IPS-18a (cell line): ENCODE measurements at regions not wholly inside any gene's neighbourhood (a gene's known extent, or its start where the extent isn't known, plus 50 kb on each side); places are given as distances from the start of the nearest gene placed in this dataset.

Source experiments
- H3K27ac ChIP-seq: one replicate; pipeline ENCODE4 v1.5.1; 2013; ENCODE audit warnings: low read length
- H3K27me3 ChIP-seq: one replicate; pipeline ENCODE4 v1.6.1; 2013; ENCODE audit warnings: mild to moderate bottlenecking, low read length; ENCODE audit not compliant: control insufficient read depth, insufficient read depth
- H3K36me3 ChIP-seq: one replicate; pipeline ENCODE4 v1.6.1; 2013; ENCODE audit warnings: low read depth, low read length; ENCODE audit not compliant: control insufficient read depth
- H3K4me1 ChIP-seq: one replicate; pipeline ENCODE4 v1.6.1; 2013; ENCODE audit warnings: low read depth, low read length; ENCODE audit not compliant: control insufficient read depth
- H3K4me3 ChIP-seq: one replicate; pipeline ENCODE4 v1.5.1; 2013; ENCODE audit warnings: low read length
- H3K9ac ChIP-seq: one replicate; pipeline ENCODE4 v1.6.1; 2013; ENCODE audit warnings: mild to moderate bottlenecking, low read length, moderate library complexity
- H3K9me3 ChIP-seq: one replicate; pipeline ENCODE4 v1.6.1; 2013; ENCODE audit warnings: low read depth, low read length; ENCODE audit not compliant: control insufficient read depth

DNA sequence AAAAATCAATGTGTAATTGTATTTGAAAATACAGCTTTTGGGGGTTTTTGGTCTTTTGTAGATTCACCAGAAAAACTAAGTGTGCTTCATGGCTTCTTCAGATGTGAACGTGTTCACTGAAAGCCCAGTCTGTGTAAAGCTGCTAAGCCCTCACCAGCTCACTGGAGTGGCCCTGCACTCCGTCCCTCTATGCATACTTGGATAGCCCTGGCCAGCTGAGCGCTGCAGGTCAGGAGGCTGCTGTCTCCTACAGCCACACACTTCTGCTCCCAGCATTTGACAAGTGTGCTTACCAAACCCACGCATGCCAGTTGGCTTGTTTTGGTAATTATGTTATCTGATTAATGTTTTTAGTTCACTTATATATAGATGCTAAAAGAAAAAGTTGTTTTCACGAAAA lies 163.5 kb downstream of the TLR5 start:
- Histone ChIP-seq H3K9me3 (no peaks in the 10 kb centered on the region), H3K36me3 (no peaks in the 10 kb centered on the region), H3K27ac (no peak overlapping the region), H3K9ac (no peak overlapping the region), H3K4me1 (no peaks in the 10 kb centered on the region), H3K27me3 (no peaks in the 10 kb centered on the region), H3K4me3 (no peak overlapping the region)

DNA sequence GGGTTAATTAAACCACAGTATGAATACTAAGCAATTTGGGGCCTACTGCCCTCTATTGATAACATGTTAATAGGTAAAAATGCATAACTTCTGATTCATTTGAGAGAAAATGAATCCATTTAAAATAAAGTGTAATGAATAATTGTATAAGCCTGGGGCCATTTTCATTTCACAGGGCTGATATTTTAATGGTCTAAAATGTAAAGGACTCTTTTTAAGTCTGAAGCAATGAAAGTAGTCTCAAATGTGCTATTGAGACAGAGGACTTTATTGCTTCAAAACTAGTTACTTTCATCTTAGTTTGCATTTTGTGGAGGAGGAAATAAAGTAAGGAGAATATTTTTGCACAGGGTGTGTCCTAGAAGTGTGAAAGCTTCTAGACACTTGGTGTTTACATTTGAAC lies 155.4 kb downstream of the TLR5 start:
- H3K9ac ChIP-seq, result no peak overlapping the region
- H3K9me3 ChIP-seq, result no peaks in the 10 kb centered on the region
- peaks cover 2% of the 10 kb centered on the region for H3K36me3 ChIP-seq
- no peak overlapping the region for H3K27ac ChIP-seq
- H3K4me1 ChIP-seq, result peaks cover 5% of the 10 kb centered on the region
- H3K4me3 ChIP-seq, result no peak overlapping the region
- H3K27me3 ChIP-seq, result no peaks in the 10 kb centered on the region

DNA sequence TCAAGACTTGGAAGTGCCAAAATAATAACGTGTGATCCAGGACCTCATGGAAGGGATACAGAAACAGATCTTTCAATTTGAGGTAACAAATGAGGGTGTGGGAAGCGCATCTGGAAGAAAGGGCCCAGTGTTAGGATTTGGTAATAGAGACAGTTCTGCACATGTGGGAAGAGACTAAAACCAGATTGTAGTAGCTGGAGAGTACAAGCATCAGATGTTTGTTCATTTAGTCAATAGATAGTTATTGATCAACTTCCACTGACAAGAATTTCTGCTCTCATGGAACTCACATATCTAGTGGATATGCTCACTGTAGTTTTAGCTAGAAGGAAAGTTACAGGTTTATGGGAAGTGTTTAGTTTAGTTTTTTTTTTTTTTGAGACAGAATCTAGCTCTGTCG lies 153.6 kb downstream of the TLR5 start:
- H3K4me3 ChIP-seq, result no peak overlapping the region
- H3K36me3 ChIP-seq, result peaks cover 2% of the 10 kb centered on the region
- no peak overlapping the region for H3K27ac ChIP-seq
- no peak overlapping the region for H3K9ac ChIP-seq
- H3K9me3 ChIP-seq, result no peaks in the 10 kb centered on the region
- peaks cover 5% of the 10 kb centered on the region for H3K4me1 ChIP-seq
- no peaks in the 10 kb centered on the region for H3K27me3 ChIP-seq

DNA sequence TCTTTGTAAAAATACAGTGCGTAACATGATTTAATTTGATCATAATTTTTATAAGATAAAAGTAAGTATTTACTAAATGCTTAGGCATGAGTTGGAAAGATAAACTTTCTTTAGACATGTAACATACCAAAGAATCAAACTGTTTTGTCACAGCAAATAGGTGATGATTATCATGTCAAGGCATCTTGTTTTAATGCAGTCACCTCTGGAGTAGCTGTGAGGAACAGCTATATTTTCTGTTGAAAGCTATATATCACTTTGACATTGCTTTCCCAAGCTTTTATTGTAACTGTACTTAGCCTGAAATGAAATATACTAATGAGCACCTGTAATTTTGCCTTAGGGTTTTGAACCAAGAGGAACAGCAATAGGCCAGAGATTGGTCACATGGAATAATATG lies 151.9 kb downstream of the TLR5 start:
- H3K4me1 ChIP-seq, result peaks cover 15% of the 10 kb centered on the region
- H3K27ac ChIP-seq, result no peak overlapping the region
- peaks cover 2% of the 10 kb centered on the region for H3K36me3 ChIP-seq
- H3K4me3 ChIP-seq, result no peak overlapping the region
- H3K9me3 ChIP-seq, result no peaks in the 10 kb centered on the region
- H3K9ac ChIP-seq, result no peak overlapping the region
- H3K27me3 ChIP-seq, result no peaks in the 10 kb centered on the region

DNA sequence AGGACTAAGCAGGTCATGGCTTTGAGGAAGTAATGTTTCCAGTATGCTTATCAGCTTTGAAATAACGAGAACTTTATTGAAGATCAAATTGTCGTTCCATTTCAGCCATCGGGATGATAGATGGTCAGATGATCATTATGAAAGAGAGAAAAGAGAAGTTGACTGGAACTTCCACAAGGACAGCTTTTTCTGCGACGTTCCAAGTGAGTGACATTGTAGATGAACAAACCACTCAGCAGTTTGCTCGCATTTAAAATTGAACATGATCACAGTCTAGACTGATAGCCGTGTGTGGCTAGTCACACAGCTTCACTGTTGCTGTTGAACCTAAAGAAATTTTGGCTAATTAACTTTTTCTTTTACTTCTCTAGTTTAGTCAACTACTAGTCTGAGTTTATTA lies 151.1 kb downstream of the TLR5 start:
- H3K4me3 ChIP-seq, result no peak overlapping the region
- no peak overlapping the region for H3K27ac ChIP-seq
- no peaks in the 10 kb centered on the region for H3K9me3 ChIP-seq
- no peaks in the 10 kb centered on the region for H3K27me3 ChIP-seq
- peaks cover 12% of the 10 kb centered on the region for H3K4me1 ChIP-seq
- H3K9ac ChIP-seq, result no peak overlapping the region
- H3K36me3 ChIP-seq, result peaks cover 2% of the 10 kb centered on the region

DNA sequence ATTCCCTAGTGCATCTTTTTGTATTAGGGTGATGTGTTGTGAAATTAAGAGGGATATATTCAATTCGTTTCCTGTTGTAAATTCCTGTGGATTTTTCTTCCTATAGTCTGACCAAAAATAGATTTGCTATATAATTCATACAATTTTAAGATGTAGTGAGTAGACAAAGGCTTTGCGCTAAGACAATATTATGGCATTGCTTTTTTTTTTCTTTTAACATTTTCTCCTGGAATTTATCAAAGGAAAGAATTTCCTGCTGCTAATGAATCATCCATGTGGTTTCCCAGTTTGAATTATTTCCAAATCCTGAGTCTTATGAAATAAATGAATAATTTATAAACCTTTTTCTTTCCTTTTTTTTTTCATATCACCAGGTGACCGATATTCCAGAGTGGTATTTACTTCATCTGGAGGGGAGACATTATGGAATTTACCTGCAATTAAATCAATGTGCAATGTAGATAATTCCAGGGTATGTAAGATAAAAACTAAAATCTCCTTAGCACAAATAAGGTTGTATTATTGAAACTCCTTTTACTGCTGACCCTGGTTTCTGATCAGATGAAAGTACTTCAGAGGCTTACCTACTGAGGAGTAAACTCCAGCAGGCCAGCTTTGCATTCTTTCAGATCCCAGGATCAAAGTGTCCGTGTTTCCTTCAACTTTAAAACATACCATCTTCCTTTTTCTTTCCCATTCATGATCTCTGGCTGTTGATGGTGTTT lies 148.4 kb downstream of the TLR5 start:
- Histone ChIP-seq H3K27ac (no peak overlapping the region), H3K27me3 (no peaks in the 10 kb centered on the region), H3K4me1 (peaks cover 16% of the 10 kb centered on the region), H3K9me3 (no peaks in the 10 kb centered on the region), H3K9ac (no peak overlapping the region), H3K36me3 (peaks cover 2% of the 10 kb centered on the region), H3K4me3 (no peak overlapping the region)

DNA sequence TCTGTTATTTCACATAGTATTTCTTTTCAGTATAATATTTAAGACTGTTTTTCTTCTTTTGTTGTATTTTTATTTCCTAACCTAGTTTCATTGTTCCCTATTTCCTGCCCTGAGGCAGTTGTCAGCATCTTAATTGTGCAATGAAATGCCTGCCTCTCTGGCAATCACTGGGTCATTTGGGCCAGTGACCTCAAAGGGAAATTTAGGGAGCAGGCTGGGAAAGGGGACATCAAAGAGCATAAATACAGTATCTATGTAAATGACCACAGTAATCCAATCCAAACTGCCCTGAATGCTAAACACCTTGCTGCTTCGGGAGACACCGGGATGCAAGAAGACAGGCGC lies 147.8 kb downstream of the TLR5 start:
- Histone ChIP-seq H3K4me3 (no peak overlapping the region), H3K9me3 (no peaks in the 10 kb centered on the region), H3K27me3 (no peaks in the 10 kb centered on the region), H3K36me3 (peaks cover 2% of the 10 kb centered on the region), H3K4me1 (peaks cover 20% of the 10 kb centered on the region), H3K9ac (no peak overlapping the region), H3K27ac (no peak overlapping the region)

DNA sequence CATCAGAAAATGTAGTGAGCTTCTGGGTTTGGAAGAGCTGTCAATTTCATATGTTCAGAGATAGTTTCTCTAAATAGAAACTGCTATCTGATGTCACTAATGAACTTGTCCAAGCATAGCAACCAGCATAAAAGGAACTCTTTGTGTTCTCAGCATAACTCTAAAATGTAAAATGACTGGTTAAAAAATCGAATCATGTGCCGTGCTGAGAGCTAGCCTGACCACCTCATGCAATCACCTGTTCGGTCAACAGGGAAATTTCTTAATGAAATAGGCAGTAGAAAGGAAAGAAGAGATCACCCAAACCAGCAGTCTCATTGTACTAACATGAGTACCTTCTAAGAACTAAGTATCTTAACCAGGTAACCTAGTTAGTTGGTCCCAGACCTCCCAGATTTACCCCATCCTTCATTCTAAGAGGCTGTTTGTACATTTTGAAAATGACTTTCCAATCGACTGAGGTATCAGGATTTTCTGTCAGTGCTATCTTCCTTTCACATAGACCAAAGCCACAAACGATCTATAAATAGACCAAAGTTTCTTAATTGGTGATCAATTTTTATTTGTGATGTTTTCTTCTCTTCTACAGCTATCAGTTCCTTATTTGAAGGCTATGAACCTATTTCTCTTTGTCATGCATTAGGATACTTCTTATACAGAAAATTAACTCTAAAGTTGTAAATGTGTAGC lies 147.3 kb downstream of the TLR5 start:
- Histone ChIP-seq H3K27me3 (no peaks in the 10 kb centered on the region), H3K9ac (no peak overlapping the region), H3K27ac (no peak overlapping the region), H3K36me3 (peaks cover 2% of the 10 kb centered on the region), H3K4me3 (no peak overlapping the region), H3K9me3 (no peaks in the 10 kb centered on the region), H3K4me1 (peaks cover 25% of the 10 kb centered on the region)

DNA sequence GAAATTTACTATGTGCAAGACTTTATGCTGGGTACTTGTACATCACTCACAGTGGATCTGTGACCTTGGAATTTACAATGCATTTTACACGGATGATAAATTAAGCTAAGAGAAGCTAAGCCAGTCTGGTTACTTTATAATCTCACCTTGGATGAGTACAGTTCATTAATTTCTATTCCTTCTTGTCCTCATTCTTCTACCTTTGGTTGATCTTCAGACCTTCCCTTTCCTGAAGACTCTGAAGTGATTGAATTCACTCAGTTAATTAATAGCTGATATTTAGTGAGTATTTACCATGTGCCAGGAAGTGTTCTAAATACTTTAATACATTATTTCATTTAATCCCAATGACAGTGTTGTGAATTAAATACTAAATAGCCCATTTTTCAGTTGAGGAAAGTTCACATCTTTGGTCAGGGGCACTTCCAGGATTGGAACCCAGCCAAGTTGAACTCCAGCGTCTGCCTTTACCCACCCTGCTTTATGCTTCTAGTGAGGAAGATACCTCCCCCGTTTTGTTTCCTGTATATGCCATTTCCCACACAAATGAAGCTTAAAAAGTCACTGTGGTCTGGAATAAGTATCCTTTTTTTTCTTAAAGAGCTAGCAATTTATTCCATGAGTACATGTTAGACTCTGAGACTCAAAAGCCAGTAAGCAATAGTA lies 146.6 kb downstream of the TLR5 start:
- peaks cover 2% of the 10 kb centered on the region for H3K36me3 ChIP-seq
- H3K27ac ChIP-seq, result no peak overlapping the region
- no peak overlapping the region for H3K9ac ChIP-seq
- no peaks in the 10 kb centered on the region for H3K9me3 ChIP-seq
- H3K27me3 ChIP-seq, result no peaks in the 10 kb centered on the region
- H3K4me3 ChIP-seq, result no peak overlapping the region
- H3K4me1 ChIP-seq, result peaks cover 27% of the 10 kb centered on the region

DNA sequence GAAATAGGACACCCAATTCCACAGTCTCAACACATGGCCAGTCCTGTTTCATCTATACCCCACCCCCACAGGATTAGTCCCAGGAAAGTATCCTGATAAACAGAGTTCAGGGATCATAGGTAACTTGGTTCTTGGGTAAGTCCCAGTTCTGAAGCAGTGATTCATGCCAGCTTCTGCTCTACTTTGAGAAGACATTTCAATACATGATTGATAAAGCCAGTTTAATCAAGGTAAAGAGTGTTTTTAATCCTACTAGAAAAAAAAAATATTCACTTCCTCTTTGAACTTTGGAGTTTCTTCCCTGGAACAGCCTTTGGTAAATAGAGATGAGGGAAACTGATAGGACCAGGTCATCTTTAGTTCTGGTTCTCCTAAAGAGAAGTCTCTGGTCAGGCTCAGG lies 142.4 kb downstream of the TLR5 start:
- Histone ChIP-seq H3K36me3 (peaks cover 7% of the 10 kb centered on the region), H3K4me3 (no peak overlapping the region), H3K4me1 (peaks cover 25% of the 10 kb centered on the region), H3K9ac (no peak overlapping the region), H3K9me3 (no peaks in the 10 kb centered on the region), H3K27ac (no peak overlapping the region), H3K27me3 (no peaks in the 10 kb centered on the region)

DNA sequence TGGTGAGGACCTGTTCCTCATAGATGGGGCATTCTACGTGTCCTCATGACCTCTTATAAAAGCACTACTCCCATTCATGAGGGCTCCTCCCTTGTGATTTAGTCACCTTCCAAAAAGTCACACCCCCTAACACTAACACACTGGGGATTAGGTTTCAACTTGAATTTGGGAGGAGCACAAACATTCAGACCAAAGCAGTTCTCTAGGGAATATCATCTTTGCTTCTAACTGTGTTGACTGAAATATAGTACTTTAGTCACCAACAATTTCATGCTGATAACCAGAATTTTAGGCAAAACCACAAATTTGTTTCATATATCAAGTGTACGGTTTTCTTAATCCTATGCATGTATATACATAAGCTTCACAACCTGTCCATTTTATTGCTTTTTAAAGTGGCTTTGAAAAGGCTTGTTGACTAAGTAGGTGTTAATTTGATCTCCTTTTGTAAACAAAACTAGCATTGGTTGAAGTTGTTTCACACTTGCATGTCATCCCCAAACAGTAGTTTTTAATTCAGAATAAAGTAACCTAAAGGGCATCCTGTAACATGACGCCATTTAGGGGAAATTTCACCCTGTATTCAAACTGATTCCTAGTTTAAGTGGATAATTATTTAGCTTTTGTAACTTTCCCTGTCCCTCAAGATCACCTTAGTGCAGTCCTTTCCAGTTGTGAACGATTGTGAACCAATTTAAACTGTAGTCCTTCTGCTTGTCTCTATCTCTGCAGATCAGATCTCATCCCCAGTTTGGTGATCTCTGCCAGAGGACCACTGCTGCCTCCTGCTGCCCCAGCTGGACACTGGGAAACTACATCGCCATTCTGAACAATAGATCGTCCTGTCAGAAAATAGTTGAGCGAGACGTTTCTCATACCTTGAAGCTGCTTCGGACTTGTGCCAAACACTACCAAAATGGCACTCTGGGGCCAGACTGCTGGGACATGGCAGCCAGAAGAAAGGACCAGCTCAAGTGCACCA lies 141.1 kb downstream of the TLR5 start:
- no peaks in the 10 kb centered on the region for H3K27me3 ChIP-seq
- peaks cover 7% of the 10 kb centered on the region for H3K36me3 ChIP-seq
- no peak overlapping the region for H3K9ac ChIP-seq
- H3K4me3 ChIP-seq, result no peak overlapping the region
- H3K27ac ChIP-seq, result no peak overlapping the region
- H3K9me3 ChIP-seq, result no peaks in the 10 kb centered on the region
- peaks cover 22% of the 10 kb centered on the region for H3K4me1 ChIP-seq
